SK-N-SH (cell line): ENCODE measurements at regions not wholly inside any gene's neighbourhood (a gene's known extent, or its start where the extent isn't known, plus 50 kb on each side); places are given as distances from the start of the nearest gene placed in this dataset.

Source experiments
- CTCF ChIA-PET: fragments of 300-600, 350-600 bp; formaldehyde crosslinking; extraction: SDS; loops from one replicate; lab custom pipeline; 2021; lab: Yijun Ruan, JAX
- POLR2A ChIA-PET: fragments of 350-600 bp; sonication (Branson Sonifier 250); formaldehyde crosslinking; extraction: SDS; loops from one replicate; lab custom pipeline; 2020; ENCODE audit warnings: antibody characterized with exemption, inconsistent platforms; lab: Yijun Ruan, JAX
- DNase-seq: peaks from one replicate; pipeline ENCODE4 v3.0.0; 2012
- H2AFZ ChIP-seq: fragments of 200-600 bp; sonication (generic); 2 replicates; pipeline ENCODE4 v1.8.1; 2016; ENCODE audit warnings: antibody characterized with exemption, mild to moderate bottlenecking, low read depth
- H3F3A ChIP-seq: fragments of 200-600 bp; sonication (generic); replicated peaks from 2 replicates; pipeline ENCODE3; 2016; ENCODE audit warnings: antibody characterized with exemption, mild to moderate bottlenecking; ENCODE audit not compliant: insufficient read depth
- H3K27ac ChIP-seq, 2 experiments: fragments of 200-500 bp in 1 of 2; fragments of 200-600 bp in 1 of 2; sonication (Bioruptor generic) in 1 of 2; sonication (generic), shearing (Covaris generic) in 1 of 2; 2 replicates each; pipeline versions ENCODE4 v1.5.1 to v1.6.1; 2014 to 2016; ENCODE audit warnings: low read depth in 2 of 2, inconsistent platforms in 1 of 2, low read length in 1 of 2, mild to moderate bottlenecking in 1 of 2, mixed read lengths in 1 of 2
- H3K27me3 ChIP-seq: fragments of 200-600 bp; sonication (generic), shearing (Covaris generic); 2 replicates; pipeline ENCODE4 v1.6.1; 2016; ENCODE audit warnings: mixed run types; ENCODE audit not compliant: insufficient read depth
- H3K36me3 ChIP-seq, 2 experiments: fragments of 200-500 bp in 1 of 2; fragments of 200-600 bp in 1 of 2; sonication (Bioruptor generic) in 1 of 2; sonication (generic) in 1 of 2; replicated peaks in 1 of 2; 2 replicates each; pipeline versions ENCODE3 to v1.5.1; 2014 to 2016; ENCODE audit warnings: low read length in 1 of 2, mild to moderate bottlenecking in 1 of 2; ENCODE audit not compliant: insufficient read depth in 2 of 2, control insufficient read depth in 1 of 2
- H3K4me1 ChIP-seq, 2 experiments: fragments of 200-500 bp in 1 of 2; fragments of 200-600 bp in 1 of 2; sonication (Bioruptor generic) in 1 of 2; sonication (generic), shearing (Covaris generic) in 1 of 2; 2 replicates each; pipeline versions ENCODE4 v1.5.1 to v1.6.1; 2014 to 2016; ENCODE audit warnings: low read depth in 1 of 2, low read length in 1 of 2, mixed run types in 1 of 2; ENCODE audit not compliant: insufficient read depth in 2 of 2, control insufficient read depth in 1 of 2
- H3K4me2 ChIP-seq: fragments of 200-600 bp; sonication (generic), shearing (Covaris generic); 2 replicates; pipeline ENCODE4 v1.6.1; 2017; ENCODE audit warnings: mixed run types
- H3K4me3 ChIP-seq, 2 experiments: fragments of 200-500 bp in 1 of 2; fragments of 200-600 bp in 1 of 2; sonication (Bioruptor generic) in 1 of 2; sonication (generic), shearing (Covaris generic) in 1 of 2; 2 replicates each; pipeline versions ENCODE4 v1.5.1 to v1.8.1; 2014 to 2016; ENCODE audit warnings: low read depth in 2 of 2, inconsistent platforms in 1 of 2, low read length in 1 of 2, mild to moderate bottlenecking in 1 of 2, mixed read lengths in 1 of 2, moderate library complexity in 1 of 2
- H3K79me2 ChIP-seq: fragments of 200-600 bp; sonication (generic); 2 replicates; pipeline ENCODE4 v1.8.1; 2017; ENCODE audit warnings: mild to moderate bottlenecking; ENCODE audit not compliant: insufficient read depth
- H3K9ac ChIP-seq: fragments of 200-600 bp; sonication (generic); 2 replicates; pipeline ENCODE4 v1.6.1; 2017; ENCODE audit warnings: mixed run types
- H3K9me2 ChIP-seq: fragments of 200-600 bp; sonication (generic); 2 replicates; pipeline ENCODE4 v1.6.1; 2017; ENCODE audit warnings: mixed run types
- H3K9me3 ChIP-seq: fragments of 200-600 bp; sonication (generic); 2 replicates; pipeline ENCODE4 v1.6.1; 2017; ENCODE audit warnings: mixed run types, mild to moderate bottlenecking, moderate library complexity
- H4K20me1 ChIP-seq: fragments of 200-600 bp; sonication (generic); 2 replicates; pipeline ENCODE4 v1.6.1; 2017; ENCODE audit warnings: mild to moderate bottlenecking, mixed run types; ENCODE audit not compliant: insufficient read depth
- CTCF ChIP-seq: fragments of 200-600 bp; sonication (generic); IDR thresholded peaks from 2 replicates; pipeline ENCODE4 v1.6.1; 2017; ENCODE audit warnings: antibody characterized with exemption, mild to moderate bottlenecking, moderate library complexity
- ELF1 ChIP-seq: IDR thresholded peaks from 2 replicates; pipeline ENCODE4 v1.4.0; 2012
- EP300 ChIP-seq, 2 experiments: IDR thresholded peaks; 2 replicates each; pipeline versions ENCODE4 v1.4.0 to v1.6.1; 2012; ENCODE audit warnings: borderline replicate concordance in 1 of 2, low read depth in 1 of 2, low read length in 1 of 2
- FOXJ3 ChIP-seq: sonication (generic); formaldehyde crosslinking; IDR thresholded peaks from 2 replicates; pipeline ENCODE4 v1.5.1; 2020; ENCODE audit warnings: mild to moderate bottlenecking, missing genetic modification reagents
- GABPA ChIP-seq: IDR thresholded peaks from 2 replicates; pipeline ENCODE4 v1.4.0; 2012; ENCODE audit warnings: low read depth, mild to moderate bottlenecking
- JUND ChIP-seq: IDR thresholded peaks from 2 replicates; pipeline ENCODE4 v1.4.0; 2012
- MEF2A ChIP-seq: IDR thresholded peaks from 2 replicates; pipeline ENCODE4 v1.4.0; 2012; ENCODE audit warnings: low read depth, borderline replicate concordance
- MXI1 ChIP-seq: IDR thresholded peaks from 2 replicates; pipeline ENCODE4 v1.6.1; 2012; ENCODE audit warnings: mild to moderate bottlenecking, low read depth, low read length, improper control_type of control experiment
- PBX3 ChIP-seq: IDR thresholded peaks from 2 replicates; pipeline ENCODE4; 2012
- POLR2AphosphoS5 ChIP-seq: IDR thresholded peaks from 2 replicates; pipeline ENCODE4 v1.6.1; 2012; ENCODE audit warnings: low read depth, low read length
- RAD21 ChIP-seq: IDR thresholded peaks from 2 replicates; pipeline ENCODE4 v1.6.1; 2012; ENCODE audit warnings: mild to moderate bottlenecking, low read length
- RCOR1 ChIP-seq: fragments of 150-350 bp; IDR thresholded peaks from 2 replicates; pipeline ENCODE4 v1.6.1; 2017; ENCODE audit warnings: antibody characterized with exemption, low read length
- RXRA ChIP-seq: IDR thresholded peaks from 2 replicates; pipeline ENCODE4 v1.4.0; 2012; ENCODE audit warnings: low read depth, mild to moderate bottlenecking, borderline replicate concordance
- SMC3 ChIP-seq: IDR thresholded peaks from 2 replicates; pipeline ENCODE4 v1.6.1; 2012; ENCODE audit warnings: low read depth, low read length, improper control_type of control experiment
- ZBTB33 ChIP-seq: IDR thresholded peaks from 2 replicates; pipeline ENCODE4 v1.4.0; 2012; ENCODE audit warnings: low read depth, borderline replicate concordance
- WGBS: methylation state at CpG from one replicate; pipeline ENCODE4 v1.1.6; 2017; ENCODE audit warnings: low lambda C conversion rate; 5-methylcytosine and 5-hydroxymethylcytosine counted together
- TF ChIP-seq, protein P1 (sequence below): IDR thresholded peaks from 2 replicates; pipeline ENCODE4 v1.6.1; 2012; ENCODE audit warnings: mild to moderate bottlenecking, low read depth, low read length, moderate library complexity
- TF ChIP-seq, protein P2 (sequence below): IDR thresholded peaks from 2 replicates; pipeline ENCODE4 v1.4.0; 2012; ENCODE audit warnings: low read depth

- TF ChIP-seq PBX3 (no peak), EP300 (IDR thresholded peaks at IDR 0.05; ENCODE audit: borderline replicate concordance in 1 of 2, low read depth in 1 of 2, low read length in 1 of 2) (no peak), MEF2A (no peak), MXI1 (no peak), RCOR1 (no peak), ELF1 (no peak)
- TF ChIP-seq, protein P1, sequence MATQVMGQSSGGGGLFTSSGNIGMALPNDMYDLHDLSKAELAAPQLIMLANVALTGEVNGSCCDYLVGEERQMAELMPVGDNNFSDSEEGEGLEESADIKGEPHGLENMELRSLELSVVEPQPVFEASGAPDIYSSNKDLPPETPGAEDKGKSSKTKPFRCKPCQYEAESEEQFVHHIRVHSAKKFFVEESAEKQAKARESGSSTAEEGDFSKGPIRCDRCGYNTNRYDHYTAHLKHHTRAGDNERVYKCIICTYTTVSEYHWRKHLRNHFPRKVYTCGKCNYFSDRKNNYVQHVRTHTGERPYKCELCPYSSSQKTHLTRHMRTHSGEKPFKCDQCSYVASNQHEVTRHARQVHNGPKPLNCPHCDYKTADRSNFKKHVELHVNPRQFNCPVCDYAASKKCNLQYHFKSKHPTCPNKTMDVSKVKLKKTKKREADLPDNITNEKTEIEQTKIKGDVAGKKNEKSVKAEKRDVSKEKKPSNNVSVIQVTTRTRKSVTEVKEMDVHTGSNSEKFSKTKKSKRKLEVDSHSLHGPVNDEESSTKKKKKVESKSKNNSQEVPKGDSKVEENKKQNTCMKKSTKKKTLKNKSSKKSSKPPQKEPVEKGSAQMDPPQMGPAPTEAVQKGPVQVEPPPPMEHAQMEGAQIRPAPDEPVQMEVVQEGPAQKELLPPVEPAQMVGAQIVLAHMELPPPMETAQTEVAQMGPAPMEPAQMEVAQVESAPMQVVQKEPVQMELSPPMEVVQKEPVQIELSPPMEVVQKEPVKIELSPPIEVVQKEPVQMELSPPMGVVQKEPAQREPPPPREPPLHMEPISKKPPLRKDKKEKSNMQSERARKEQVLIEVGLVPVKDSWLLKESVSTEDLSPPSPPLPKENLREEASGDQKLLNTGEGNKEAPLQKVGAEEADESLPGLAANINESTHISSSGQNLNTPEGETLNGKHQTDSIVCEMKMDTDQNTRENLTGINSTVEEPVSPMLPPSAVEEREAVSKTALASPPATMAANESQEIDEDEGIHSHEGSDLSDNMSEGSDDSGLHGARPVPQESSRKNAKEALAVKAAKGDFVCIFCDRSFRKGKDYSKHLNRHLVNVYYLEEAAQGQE: no peak
- TF ChIP-seq, protein P2, sequence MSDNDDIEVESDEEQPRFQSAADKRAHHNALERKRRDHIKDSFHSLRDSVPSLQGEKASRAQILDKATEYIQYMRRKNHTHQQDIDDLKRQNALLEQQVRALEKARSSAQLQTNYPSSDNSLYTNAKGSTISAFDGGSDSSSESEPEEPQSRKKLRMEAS: no peak
These were observed 375.1 kb downstream of the TMEM167A start (continued) for GRCh38 chr5:82702046-82702445.

- DNase-seq: no peak
- Histone ChIP-seq H4K20me1 (no peaks in the 10 kb centered on the region), H3K27me3 (no peaks in the 10 kb centered on the region), H3K9me3 (no peaks in the 10 kb centered on the region), H3K27ac (no peak overlapping the region), H3K4me3 (no peak overlapping the region), H3K4me2 (no peak overlapping the region), H3K36me3 (no peaks in the 10 kb centered on the region), H3K4me1 (no peaks in the 10 kb centered on the region; a peak in 1 of 4 replicates), H3K79me2 (no peaks in the 10 kb centered on the region), H3K9me2 (no peaks in the 10 kb centered on the region), H2AFZ (no peak overlapping the region), H3K9ac (no peak overlapping the region), H3F3A (no peaks in the 10 kb centered on the region)
- ChIA-PET CTCF (no interaction called here), POLR2A (no interaction called here)
- no peak for TF ChIP-seq POLR2AphosphoS5
- TF ChIP-seq RCOR1: no peak
- TF ChIP-seq EP300 (IDR thresholded peaks at IDR 0.05; ENCODE audit: borderline replicate concordance in 1 of 2, low read depth in 1 of 2, low read length in 1 of 2): no peak
- TF ChIP-seq MXI1: no peak
- TF ChIP-seq FOXJ3: no peak
- TF ChIP-seq GABPA: no peak
- no peak for TF ChIP-seq ZBTB33
- TF ChIP-seq, protein P1: no peak
- TF ChIP-seq, protein P2: no peak
- TF ChIP-seq RXRA: no peak
- no peak for TF ChIP-seq RAD21
- TF ChIP-seq CTCF: no peak
- TF ChIP-seq SMC3: no peak
- no peak for TF ChIP-seq JUND
- 91% methylated on average over 6 of the region's 6 CpGs for WGBS
These were observed 377.5 kb downstream of the TMEM167A start for GRCh38 chr5:82699737-82700136.
